ENCODE measurements at regions not wholly inside any gene's neighbourhood (a gene's known extent, or its start where the extent isn't known, plus 50 kb on each side); places are given as distances from the start of the nearest gene placed in this dataset.

DNA sequence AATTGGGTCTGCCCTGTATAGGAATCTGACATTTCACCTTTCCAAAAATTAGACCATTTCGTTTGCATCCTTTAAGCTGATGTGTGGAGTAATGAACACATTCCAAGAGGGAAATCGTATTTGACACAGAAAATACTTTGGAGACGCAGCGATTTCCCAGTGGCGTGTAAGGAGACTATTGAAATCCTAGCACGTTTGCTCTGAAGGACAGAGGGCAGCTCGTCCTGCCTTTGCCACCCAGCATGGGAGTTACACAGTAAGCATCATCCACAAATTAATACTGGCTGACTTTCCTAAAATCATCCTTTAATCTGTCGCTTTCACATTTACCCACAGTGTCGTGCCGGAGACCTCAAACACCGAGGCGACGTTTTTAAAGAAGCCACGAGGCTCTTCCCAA lies 925.9 kb upstream of the EEF2KMT start:
- H3K4me3 ChIP-seq (ENCODE audit: low read depth, low read length) = no peak overlapping the region
- ChIA-PET POLR2A (no interaction called here), CTCF (no interaction called here)
- no peak for DNase-seq (ENCODE audit: low read depth, low spot score)
- TF ChIP-seq, protein P1, sequence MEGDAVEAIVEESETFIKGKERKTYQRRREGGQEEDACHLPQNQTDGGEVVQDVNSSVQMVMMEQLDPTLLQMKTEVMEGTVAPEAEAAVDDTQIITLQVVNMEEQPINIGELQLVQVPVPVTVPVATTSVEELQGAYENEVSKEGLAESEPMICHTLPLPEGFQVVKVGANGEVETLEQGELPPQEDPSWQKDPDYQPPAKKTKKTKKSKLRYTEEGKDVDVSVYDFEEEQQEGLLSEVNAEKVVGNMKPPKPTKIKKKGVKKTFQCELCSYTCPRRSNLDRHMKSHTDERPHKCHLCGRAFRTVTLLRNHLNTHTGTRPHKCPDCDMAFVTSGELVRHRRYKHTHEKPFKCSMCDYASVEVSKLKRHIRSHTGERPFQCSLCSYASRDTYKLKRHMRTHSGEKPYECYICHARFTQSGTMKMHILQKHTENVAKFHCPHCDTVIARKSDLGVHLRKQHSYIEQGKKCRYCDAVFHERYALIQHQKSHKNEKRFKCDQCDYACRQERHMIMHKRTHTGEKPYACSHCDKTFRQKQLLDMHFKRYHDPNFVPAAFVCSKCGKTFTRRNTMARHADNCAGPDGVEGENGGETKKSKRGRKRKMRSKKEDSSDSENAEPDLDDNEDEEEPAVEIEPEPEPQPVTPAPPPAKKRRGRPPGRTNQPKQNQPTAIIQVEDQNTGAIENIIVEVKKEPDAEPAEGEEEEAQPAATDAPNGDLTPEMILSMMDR (IDR thresholded peaks at IDR 0.05; ENCODE audit: insufficient read depth, low read length, missing control alignments) = no peak

GRCh38 chr16:6021276-6021943 lies 923.8 kb upstream of the EEF2KMT start:
- ChIA-PET CTCF (interaction anchor here (0.7 kb wide), 1 partner anchor 11 kb away, joined by 3 read pairs; no protein-coding TSS in a partner anchor), POLR2A (no interaction called here)
- no peak overlapping the region for H3K4me3 ChIP-seq (ENCODE audit: low read depth, low read length)
- no peak for DNase-seq (ENCODE audit: low read depth, low spot score)
- TF ChIP-seq, protein P1 (IDR thresholded peaks at IDR 0.05; ENCODE audit: insufficient read depth, low read length, missing control alignments) = no peak

GRCh38 chr16:6020162-6020985 lies 922.8 kb upstream of the EEF2KMT start:
- TF ChIP-seq, protein P1 (IDR thresholded peaks at IDR 0.05; ENCODE audit: insufficient read depth, low read length, missing control alignments) = no peak
- ChIA-PET POLR2A (no interaction called here), CTCF (interaction anchor here (0.7 kb wide), 1 partner anchor 12 kb away, joined by 3 read pairs; no protein-coding TSS in a partner anchor)
- DNase-seq (ENCODE audit: low read depth, low spot score) = no peak
- no peak overlapping the region for H3K4me3 ChIP-seq (ENCODE audit: low read depth, low read length)

DNA sequence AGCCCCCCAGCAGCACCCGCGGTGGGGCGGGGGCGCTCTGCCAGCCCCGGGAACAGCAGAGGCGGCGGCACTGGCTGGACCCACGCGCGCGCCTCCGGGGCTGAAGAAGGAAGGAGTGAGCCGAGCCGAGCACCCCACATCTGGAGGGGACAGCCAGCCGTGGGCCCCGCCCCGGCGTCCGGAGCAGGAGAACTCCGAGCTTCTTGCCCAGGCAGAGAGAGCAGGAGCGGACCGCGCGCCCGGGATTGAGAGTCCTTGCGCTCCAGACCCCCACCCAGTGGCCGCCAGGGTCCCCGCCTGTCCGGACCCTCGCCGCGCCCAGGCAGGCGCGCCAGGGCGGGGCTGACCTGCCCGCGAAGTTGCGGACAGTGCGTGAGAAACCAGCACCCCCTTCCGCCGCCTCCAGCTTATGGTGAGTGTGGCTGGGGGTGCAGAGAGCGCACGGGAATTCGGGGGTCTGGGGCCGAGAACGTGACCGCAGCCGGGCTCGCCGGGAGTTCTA lies 921.9 kb upstream of the EEF2KMT start:
- DNase-seq (ENCODE audit: low read depth, low spot score) = no peak
- POLR2A ChIA-PET = no interaction called here
- TF ChIP-seq, protein P1 (IDR thresholded peaks at IDR 0.05; ENCODE audit: insufficient read depth, low read length, missing control alignments) = no peak
- no peak overlapping the region for H3K4me3 ChIP-seq (ENCODE audit: low read depth, low read length)
- CTCF ChIA-PET = no interaction called here

DNA sequence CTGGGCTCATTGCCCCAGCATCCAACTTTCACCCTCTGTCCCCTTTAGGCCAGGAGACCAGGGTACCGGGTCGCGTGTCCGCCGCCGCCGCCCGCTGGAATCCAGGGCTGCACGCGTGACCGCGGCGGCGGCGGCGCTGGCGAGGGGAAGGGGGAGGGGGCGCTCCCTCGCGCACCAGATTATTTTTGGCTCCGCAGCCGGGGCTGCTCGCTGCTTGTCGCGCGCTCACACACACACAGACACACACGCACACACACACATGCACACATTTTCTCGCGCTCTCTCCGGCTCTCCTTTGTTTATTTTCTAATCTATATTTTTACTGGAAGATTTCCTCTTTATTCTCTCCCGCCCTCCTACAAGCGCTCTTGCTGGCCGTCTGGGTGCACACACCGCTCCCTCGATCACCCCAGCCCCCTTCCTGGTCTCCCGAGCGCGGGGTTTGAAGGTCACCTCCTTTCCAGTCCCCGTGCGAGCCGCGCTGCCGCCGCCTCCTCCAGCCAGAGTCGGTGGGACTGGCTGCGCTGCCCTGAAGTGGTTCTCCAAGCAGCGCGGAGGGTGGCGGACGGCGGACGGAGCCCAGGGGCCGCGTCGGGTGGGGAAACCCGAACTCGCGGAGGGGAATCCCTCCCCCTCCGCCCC lies 921.4 kb upstream of the EEF2KMT start:
- CTCF ChIA-PET = no interaction called here
- no peak for DNase-seq (ENCODE audit: low read depth, low spot score)
- TF ChIP-seq, protein P1 (IDR thresholded peaks at IDR 0.05; ENCODE audit: insufficient read depth, low read length, missing control alignments) = no peak
- H3K4me3 ChIP-seq (ENCODE audit: low read depth, low read length) = no peak overlapping the region
- POLR2A ChIA-PET = no interaction called here

Data from AG04449 (cell line).